ENCODE measurements at regions not wholly inside any gene's neighbourhood (a gene's known extent, or its start where the extent isn't known, plus 50 kb on each side); places are given as distances from the start of the nearest gene placed in this dataset.

- H3K36me3 Mint-ChIP-seq, result no peaks in the 10 kb centered on the region
- intact Hi-C loops (cut with micrococcal nuclease), result no loop called here
- H3K4me3 Mint-ChIP-seq, result no peak overlapping the region
- no peaks in the 10 kb centered on the region for H3K27me3 Mint-ChIP-seq
- POLR2A ChIA-PET, result no interaction called here
- CTCF ChIA-PET, result no interaction called here
- no peaks in the 10 kb centered on the region for H3K4me1 Mint-ChIP-seq (ENCODE audit: low read depth)
- no peak for DNase-seq
- H3K27ac Mint-ChIP-seq, result no peak overlapping the region
- no peaks in the 10 kb centered on the region for H3K9me3 Mint-ChIP-seq
Measured at GRCh38 chr2:156933645-156934225, 323.8 kb upstream of the GALNT5 start.

GRCh38 chr2:156935616-156936015 lies 321.9 kb upstream of the GALNT5 start:
- Mint-ChIP-seq H3K4me3 (no peak overlapping the region), H3K4me1 (ENCODE audit: low read depth) (no peaks in the 10 kb centered on the region), H3K9me3 (no peaks in the 10 kb centered on the region), H3K36me3 (no peaks in the 10 kb centered on the region), H3K27me3 (no peaks in the 10 kb centered on the region), H3K27ac (no peak overlapping the region)
- ChIA-PET POLR2A (no interaction called here), CTCF (no interaction called here)
- intact Hi-C loops (cut with micrococcal nuclease), result no loop called here
- DNase-seq, result no peak

GRCh38 chr2:156937430-156937829 lies 320.1 kb upstream of the GALNT5 start:
- H3K27ac Mint-ChIP-seq, result no peak overlapping the region
- no peaks in the 10 kb centered on the region for H3K4me1 Mint-ChIP-seq (ENCODE audit: low read depth)
- H3K9me3 Mint-ChIP-seq, result no peaks in the 10 kb centered on the region
- no peaks in the 10 kb centered on the region for H3K27me3 Mint-ChIP-seq
- CTCF ChIA-PET, result no interaction called here
- DNase-seq, result no peak
- H3K4me3 Mint-ChIP-seq, result no peak overlapping the region
- intact Hi-C loops (cut with micrococcal nuclease), result no loop called here
- H3K36me3 Mint-ChIP-seq, result no peaks in the 10 kb centered on the region
- POLR2A ChIA-PET, result no interaction called here

GRCh38 chr2:156944871-156945270 lies 312.6 kb upstream of the GALNT5 start:
- H3K36me3 Mint-ChIP-seq, result no peaks in the 10 kb centered on the region
- H3K4me3 Mint-ChIP-seq, result no peak overlapping the region
- no peaks in the 10 kb centered on the region for H3K4me1 Mint-ChIP-seq (ENCODE audit: low read depth)
- H3K9me3 Mint-ChIP-seq, result no peaks in the 10 kb centered on the region
- POLR2A ChIA-PET, result no interaction called here
- H3K27ac Mint-ChIP-seq, result no peak overlapping the region
- CTCF ChIA-PET, result no interaction called here
- DNase-seq, result no peak
- no peaks in the 10 kb centered on the region for H3K27me3 Mint-ChIP-seq
- intact Hi-C loops (cut with micrococcal nuclease), result no loop called here

GRCh38 chr2:156947261-156947660 lies 310.2 kb upstream of the GALNT5 start:
- ChIA-PET POLR2A (no interaction called here), CTCF (no interaction called here)
- no peaks in the 10 kb centered on the region for H3K4me1 Mint-ChIP-seq (ENCODE audit: low read depth)
- intact Hi-C loops (cut with micrococcal nuclease), result no loop called here
- no peaks in the 10 kb centered on the region for H3K27me3 Mint-ChIP-seq
- H3K36me3 Mint-ChIP-seq, result no peaks in the 10 kb centered on the region
- DNase-seq, result no peak
- peaks cover 11% of the 10 kb centered on the region for H3K9me3 Mint-ChIP-seq
- no peak overlapping the region for H3K4me3 Mint-ChIP-seq
- H3K27ac Mint-ChIP-seq, result no peak overlapping the region

GRCh38 chr2:156955701-156956100 lies 301.8 kb upstream of the GALNT5 start:
- H3K4me3 Mint-ChIP-seq, result no peak overlapping the region
- H3K27ac Mint-ChIP-seq, result no peak overlapping the region
- no peaks in the 10 kb centered on the region for H3K27me3 Mint-ChIP-seq
- no peaks in the 10 kb centered on the region for H3K4me1 Mint-ChIP-seq (ENCODE audit: low read depth)
- intact Hi-C loops (cut with micrococcal nuclease), result no loop called here
- no peaks in the 10 kb centered on the region for H3K36me3 Mint-ChIP-seq
- CTCF ChIA-PET, result no interaction called here
- POLR2A ChIA-PET, result no interaction called here
- peaks cover 17% of the 10 kb centered on the region for H3K9me3 Mint-ChIP-seq
- DNase-seq, result no peak

GRCh38 chr2:156956161-156956560 lies 301.3 kb upstream of the GALNT5 start:
- peaks cover 16% of the 10 kb centered on the region for H3K9me3 Mint-ChIP-seq
- intact Hi-C loops (cut with micrococcal nuclease), result no loop called here
- no peaks in the 10 kb centered on the region for H3K27me3 Mint-ChIP-seq
- CTCF ChIA-PET, result no interaction called here
- POLR2A ChIA-PET, result no interaction called here
- H3K36me3 Mint-ChIP-seq, result no peaks in the 10 kb centered on the region
- no peak overlapping the region for H3K4me3 Mint-ChIP-seq
- H3K4me1 Mint-ChIP-seq (ENCODE audit: low read depth), result no peaks in the 10 kb centered on the region
- no peak overlapping the region for H3K27ac Mint-ChIP-seq
- no peak for DNase-seq

GRCh38 chr2:156958374-156958773 lies 299.1 kb upstream of the GALNT5 start:
- peaks cover 10% of the 10 kb centered on the region for H3K9me3 Mint-ChIP-seq
- H3K27ac Mint-ChIP-seq, result no peak overlapping the region
- H3K36me3 Mint-ChIP-seq, result no peaks in the 10 kb centered on the region
- no peak overlapping the region for H3K4me3 Mint-ChIP-seq
- H3K4me1 Mint-ChIP-seq (ENCODE audit: low read depth), result no peaks in the 10 kb centered on the region
- intact Hi-C loops (cut with micrococcal nuclease), result no loop called here
- ChIA-PET CTCF (no interaction called here), POLR2A (no interaction called here)
- H3K27me3 Mint-ChIP-seq, result no peaks in the 10 kb centered on the region
- no peak for DNase-seq

- peaks cover 12% of the 10 kb centered on the region for H3K9me3 Mint-ChIP-seq
- no peak overlapping the region for H3K27ac Mint-ChIP-seq
- no peak for DNase-seq
- no peaks in the 10 kb centered on the region for H3K27me3 Mint-ChIP-seq
- ChIA-PET CTCF (no interaction called here), POLR2A (no interaction called here)
- H3K36me3 Mint-ChIP-seq, result no peaks in the 10 kb centered on the region
- H3K4me3 Mint-ChIP-seq, result no peak overlapping the region
- no peaks in the 10 kb centered on the region for H3K4me1 Mint-ChIP-seq (ENCODE audit: low read depth)
- intact Hi-C loops (cut with micrococcal nuclease), result no loop called here
Measured at GRCh38 chr2:156959481-156959880, 298.0 kb upstream of the GALNT5 start.

- Mint-ChIP-seq H3K9me3 (no peaks in the 10 kb centered on the region), H3K36me3 (no peaks in the 10 kb centered on the region), H3K27me3 (peaks cover 2% of the 10 kb centered on the region), H3K4me3 (no peak overlapping the region), H3K27ac (no peak overlapping the region), H3K4me1 (ENCODE audit: low read depth) (no peaks in the 10 kb centered on the region)
- CTCF ChIA-PET, result no interaction called here
- intact Hi-C loops (cut with micrococcal nuclease), result no loop called here
- POLR2A ChIA-PET, result no interaction called here
- DNase-seq, result no peak
Measured at GRCh38 chr2:156982615-156983014, 274.9 kb upstream of the GALNT5 start.

- Mint-ChIP-seq H3K36me3 (no peaks in the 10 kb centered on the region), H3K4me3 (no peak overlapping the region), H3K4me1 (ENCODE audit: low read depth) (no peaks in the 10 kb centered on the region), H3K27ac (no peak overlapping the region), H3K9me3 (no peaks in the 10 kb centered on the region), H3K27me3 (peaks cover 2% of the 10 kb centered on the region)
- ChIA-PET CTCF (no interaction called here), POLR2A (no interaction called here)
- intact Hi-C loops (cut with micrococcal nuclease), result no loop called here
- no peak for DNase-seq
Measured at GRCh38 chr2:156986339-156986988, 271.0 kb upstream of the GALNT5 start.

GRCh38 chr2:156999661-157000060 lies 257.8 kb upstream of the GALNT5 start:
- POLR2A ChIA-PET, result no interaction called here
- CTCF ChIA-PET, result no interaction called here
- DNase-seq, result no peak
- H3K4me3 Mint-ChIP-seq, result no peak overlapping the region
- no peaks in the 10 kb centered on the region for H3K4me1 Mint-ChIP-seq (ENCODE audit: low read depth)
- no peaks in the 10 kb centered on the region for H3K9me3 Mint-ChIP-seq
- no peaks in the 10 kb centered on the region for H3K27me3 Mint-ChIP-seq
- H3K36me3 Mint-ChIP-seq, result no peaks in the 10 kb centered on the region
- no peak overlapping the region for H3K27ac Mint-ChIP-seq
- intact Hi-C loops (cut with micrococcal nuclease), result no loop called here

GRCh38 chr2:157004789-157005188 lies 252.7 kb upstream of the GALNT5 start:
- ChIA-PET POLR2A (no interaction called here), CTCF (no interaction called here)
- H3K9me3 Mint-ChIP-seq, result no peaks in the 10 kb centered on the region
- no peak overlapping the region for H3K4me3 Mint-ChIP-seq
- DNase-seq, result no peak
- H3K27ac Mint-ChIP-seq, result no peak overlapping the region
- H3K4me1 Mint-ChIP-seq (ENCODE audit: low read depth), result no peaks in the 10 kb centered on the region
- intact Hi-C loops (cut with micrococcal nuclease), result no loop called here
- H3K27me3 Mint-ChIP-seq, result no peaks in the 10 kb centered on the region
- H3K36me3 Mint-ChIP-seq, result no peaks in the 10 kb centered on the region

Data from activated CD4-positive, alpha-beta memory T cell treated with anti-CD3 and anti-CD28 coated beads for 36 hours (primary cell).